ENCODE measurements at regions not wholly inside any gene's neighbourhood (a gene's known extent, or its start where the extent isn't known, plus 50 kb on each side); places are given as distances from the start of the nearest gene placed in this dataset.

DNA sequence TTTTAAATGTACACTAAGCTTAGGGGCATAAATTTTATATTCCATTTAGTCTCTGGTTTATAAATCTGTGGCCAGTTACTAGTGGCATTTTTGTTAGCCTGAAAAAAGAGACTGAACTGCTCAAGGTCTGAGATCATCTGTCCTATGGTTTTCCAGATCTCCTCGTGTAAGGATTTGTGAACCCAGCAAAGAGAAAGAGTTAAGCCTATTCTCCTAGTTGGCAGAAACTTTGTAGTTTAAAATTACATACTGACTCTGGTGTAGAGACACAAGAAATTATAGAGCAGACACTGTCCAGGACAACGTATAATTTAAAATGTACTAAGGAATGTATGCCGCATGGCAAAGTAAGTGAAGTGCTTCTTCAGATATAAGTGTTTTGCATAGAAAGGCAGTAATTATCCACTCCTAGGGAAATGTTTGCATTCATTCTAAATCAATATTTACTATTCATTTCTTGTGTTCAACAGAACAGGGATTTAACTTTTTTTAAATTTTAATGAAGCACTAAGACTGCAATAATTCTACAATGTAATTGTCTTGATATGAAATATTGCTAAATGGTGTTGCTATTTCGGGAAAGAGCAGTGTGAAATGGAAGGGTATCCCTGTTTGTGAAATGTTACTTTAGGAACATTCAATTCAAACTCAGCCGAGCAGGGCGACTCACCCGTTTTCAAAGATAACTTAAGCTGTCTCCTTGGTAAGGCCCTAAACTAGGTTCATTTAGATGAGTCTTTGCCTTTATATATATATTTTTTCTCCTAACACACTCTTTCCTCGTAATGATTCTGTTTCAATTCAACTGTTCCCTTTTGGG lies 508.4 kb upstream of the ZEB2 start:
- TF ChIP-seq CTCF (IDR thresholded peaks at IDR 0.05), result no peak
- TF ChIP-seq REST (IDR thresholded peaks at IDR 0.05; ENCODE audit: insufficient read depth in 1 of 2, low read depth in 2 of 2, low read length in 1 of 2), result no peak
- TF ChIP-seq SIN3A (IDR thresholded peaks at IDR 0.05; ENCODE audit: borderline replicate concordance, insufficient read depth, low read depth, low read length), result no peak
